Caco-2 (cell line): ENCODE measurements at regions not wholly inside any gene's neighbourhood (a gene's known extent, or its start where the extent isn't known, plus 50 kb on each side); places are given as distances from the start of the nearest gene placed in this dataset.
"Not testable (repeated sequence)": the region's sequence is repeated elsewhere in the genome, so short reads cannot be mapped to it uniquely, and the experiment has no call there.

ENCODE experiments used
- BruUV-seq: library from RNA; stranded (reverse); fragments of 400-500 nt; replicated peaks from 2 replicates; lab custom pipeline; 2021; lab: Mats Ljungman, UMichigan
- CTCF ChIA-PET: fragments of 300-600 bp; sonication (Branson Sonifier 250); formaldehyde crosslinking; loops from one replicate; lab custom pipeline; 2022; ENCODE audit warnings: antibody characterized with exemption; lab: Charles Lee
- POLR2A ChIA-PET: fragments of 300-600 bp; sonication (Branson Sonifier 250); formaldehyde crosslinking; loops from one replicate; lab custom pipeline; 2022; ENCODE audit warnings: antibody characterized with exemption; lab: Charles Lee
- DNase-seq, 2 experiments: peaks; one replicate each; pipeline versions ENCODE4 v3.0.0 to v3.0.0-alpha.2; 2020 to 2022
- H3K27me3 ChIP-seq: replicated peaks from 2 replicates; pipeline ENCODE4 v1.6.0; 2011; ENCODE audit warnings: low read length; ENCODE audit not compliant: control insufficient read depth, insufficient read depth
- H3K36me3 ChIP-seq: 2 replicates; pipeline ENCODE4 v1.5.1; 2011; ENCODE audit warnings: low read length; ENCODE audit not compliant: control insufficient read depth, insufficient read depth
- H3K4me1 ChIP-seq: fragments of 250-450 bp; sonication (Bioruptor Pico); 2 replicates; pipeline ENCODE4 v1.5.1; 2020; ENCODE audit warnings: mild to moderate bottlenecking
- H3K4me3 ChIP-seq: 2 replicates; pipeline ENCODE4 v1.5.1; 2011; ENCODE audit warnings: low read depth, mild to moderate bottlenecking, control low read depth, low read length
- H3K9me3 ChIP-seq: fragments of 250-450 bp; sonication (Bioruptor Pico); 2 replicates; pipeline ENCODE4 v1.5.1; 2020; ENCODE audit warnings: mild to moderate bottlenecking, moderate library complexity
- H3K27ac Mint-ChIP-seq: one replicate; pipeline ENCODE4 v1.8.0; 2022; ENCODE audit warnings: mixed read lengths; ENCODE audit not compliant: unreplicated experiment
- H3K27me3 Mint-ChIP-seq: one replicate; pipeline ENCODE4 v1.8.0; 2022; ENCODE audit warnings: mixed read lengths; ENCODE audit not compliant: insufficient read depth, unreplicated experiment
- H3K36me3 Mint-ChIP-seq: one replicate; pipeline ENCODE4 v1.8.0; 2022; ENCODE audit warnings: mild to moderate bottlenecking, mixed read lengths; ENCODE audit not compliant: insufficient read depth, unreplicated experiment
- H3K4me1 Mint-ChIP-seq: one replicate; pipeline ENCODE4 v1.8.0; 2022; ENCODE audit warnings: low read depth, mixed read lengths; ENCODE audit not compliant: unreplicated experiment
- H3K4me3 Mint-ChIP-seq: one replicate; pipeline ENCODE4 v1.8.0; 2022; ENCODE audit warnings: mild to moderate bottlenecking, moderate library complexity, mixed read lengths; ENCODE audit not compliant: unreplicated experiment
- H3K9me3 Mint-ChIP-seq: one replicate; pipeline ENCODE4 v1.8.0; 2022; ENCODE audit warnings: mixed read lengths; ENCODE audit not compliant: unreplicated experiment
- intact Hi-C: fragments of 100-400 bp; cut with micrococcal nuclease; formaldehyde crosslinking; loops from one replicate; pipeline ENCODE4 v1.10.0; 2022; ENCODE audit not compliant: unreplicated experiment
- TF ChIP-seq, protein P1 (sequence below), 2 experiments: fragments of 200-600 bp in 1 of 2; IDR thresholded peaks; 1 replicate in 1 of 2; 2 replicates in 1 of 2; pipeline versions ENCODE4 v1.5.1 to v1.8.0; 2011 to 2022; ENCODE audit warnings: antibody characterized with exemption in 1 of 2, control low read depth in 1 of 2, inconsistent platforms in 1 of 2, low read depth in 1 of 2, low read length in 1 of 2, mild to moderate bottlenecking in 1 of 2, moderate library complexity in 1 of 2; ENCODE audit not compliant: insufficient read depth in 1 of 2, severe bottlenecking in 1 of 2, unreplicated experiment in 1 of 2

GRCh38 chr17:62137013-62137733, 72.1 kb upstream of the MED13 start:
- H3K36me3 ChIP-seq, H3K4me3 ChIP-seq, H3K9me3 ChIP-seq, H3K36me3 Mint-ChIP-seq, H3K27me3 ChIP-seq, DNase-seq, intact Hi-C loops, H3K4me3 Mint-ChIP-seq, POLR2A ChIA-PET, H3K27me3 Mint-ChIP-seq, H3K27ac Mint-ChIP-seq, H3K9me3 Mint-ChIP-seq, BruUV-seq, CTCF ChIA-PET: not testable (repeated sequence)
- peaks cover 10% of the 10 kb centered on the region for H3K4me1 ChIP-seq
- H3K4me1 Mint-ChIP-seq, result peaks cover 11% of the 10 kb centered on the region

DNA sequence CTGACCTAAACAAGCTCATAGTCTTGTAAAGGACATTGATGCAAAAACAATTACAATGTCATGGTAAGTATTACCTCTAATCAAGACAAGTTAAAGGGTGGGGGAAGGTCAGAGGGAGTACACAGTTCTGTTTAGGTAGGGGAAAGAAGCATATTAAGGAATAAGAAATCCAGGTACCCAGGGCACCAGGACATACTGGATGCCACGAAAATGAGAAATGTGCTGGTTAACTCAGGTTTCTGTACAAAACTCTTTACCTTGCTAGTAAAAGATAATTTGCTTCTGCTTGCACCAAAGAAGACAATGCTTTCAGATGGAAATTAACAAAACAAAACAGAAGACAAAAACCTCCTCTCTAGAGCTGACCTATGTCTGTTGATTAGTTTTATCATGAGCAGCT, 70.7 kb upstream of the MED13 start:
- H3K27me3 ChIP-seq, result no peaks in the 10 kb centered on the region
- no peak overlapping the region for H3K4me3 ChIP-seq
- no peak for DNase-seq
- peaks cover 10% of the 10 kb centered on the region for H3K4me1 ChIP-seq
- H3K36me3 ChIP-seq, result no peaks in the 10 kb centered on the region
- no peaks in the 10 kb centered on the region for H3K9me3 Mint-ChIP-seq
- no peaks in the 10 kb centered on the region for H3K36me3 Mint-ChIP-seq
- no peaks in the 10 kb centered on the region for H3K9me3 ChIP-seq
- POLR2A ChIA-PET, result no interaction called here
- no peak overlapping the region for H3K27ac Mint-ChIP-seq
- no peaks in the 10 kb centered on the region for H3K27me3 Mint-ChIP-seq
- no TSS peak for BruUV-seq
- intact Hi-C loops, result no loop called here
- TF ChIP-seq, protein P1, sequence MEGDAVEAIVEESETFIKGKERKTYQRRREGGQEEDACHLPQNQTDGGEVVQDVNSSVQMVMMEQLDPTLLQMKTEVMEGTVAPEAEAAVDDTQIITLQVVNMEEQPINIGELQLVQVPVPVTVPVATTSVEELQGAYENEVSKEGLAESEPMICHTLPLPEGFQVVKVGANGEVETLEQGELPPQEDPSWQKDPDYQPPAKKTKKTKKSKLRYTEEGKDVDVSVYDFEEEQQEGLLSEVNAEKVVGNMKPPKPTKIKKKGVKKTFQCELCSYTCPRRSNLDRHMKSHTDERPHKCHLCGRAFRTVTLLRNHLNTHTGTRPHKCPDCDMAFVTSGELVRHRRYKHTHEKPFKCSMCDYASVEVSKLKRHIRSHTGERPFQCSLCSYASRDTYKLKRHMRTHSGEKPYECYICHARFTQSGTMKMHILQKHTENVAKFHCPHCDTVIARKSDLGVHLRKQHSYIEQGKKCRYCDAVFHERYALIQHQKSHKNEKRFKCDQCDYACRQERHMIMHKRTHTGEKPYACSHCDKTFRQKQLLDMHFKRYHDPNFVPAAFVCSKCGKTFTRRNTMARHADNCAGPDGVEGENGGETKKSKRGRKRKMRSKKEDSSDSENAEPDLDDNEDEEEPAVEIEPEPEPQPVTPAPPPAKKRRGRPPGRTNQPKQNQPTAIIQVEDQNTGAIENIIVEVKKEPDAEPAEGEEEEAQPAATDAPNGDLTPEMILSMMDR (IDR thresholded peaks at IDR 0.05; ENCODE audit: insufficient read depth in 1 of 2, low read depth in 1 of 2, low read length in 1 of 2, severe bottlenecking in 1 of 2, unreplicated experiment in 1 of 2), result no peak
- CTCF ChIA-PET, result no interaction called here
- peaks cover 9% of the 10 kb centered on the region for H3K4me1 Mint-ChIP-seq
- no peak overlapping the region for H3K4me3 Mint-ChIP-seq

DNA sequence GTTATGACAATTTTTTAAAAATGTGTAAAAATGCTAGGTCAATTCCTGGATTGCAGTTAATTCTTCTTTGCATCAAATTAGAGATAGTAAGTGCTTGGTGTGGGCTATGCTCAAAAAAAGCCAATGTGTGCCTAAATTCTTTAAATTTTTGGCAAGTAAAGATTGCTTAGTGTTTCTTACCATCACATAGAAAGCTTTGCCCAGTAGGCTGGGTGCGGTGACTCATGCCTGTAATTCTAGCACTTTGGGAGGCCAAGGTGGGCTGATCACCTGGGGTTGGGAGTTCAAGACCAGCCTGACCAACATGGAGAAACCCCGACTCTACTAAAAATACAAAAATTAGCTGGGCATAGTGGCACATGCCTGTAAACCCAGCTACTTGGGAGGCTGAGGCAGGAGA, 70.0 kb upstream of the MED13 start:
- H3K36me3 Mint-ChIP-seq, H3K9me3 ChIP-seq, BruUV-seq, intact Hi-C loops, H3K4me3 Mint-ChIP-seq, H3K4me3 ChIP-seq, H3K27ac Mint-ChIP-seq, H3K9me3 Mint-ChIP-seq, H3K4me1 Mint-ChIP-seq, POLR2A ChIA-PET, DNase-seq, H3K36me3 ChIP-seq, H3K27me3 ChIP-seq, H3K27me3 Mint-ChIP-seq: not testable (repeated sequence)
- CTCF ChIA-PET, result interaction anchor here (0.7 kb wide), 1 partner anchor 172 kb away, joined by 4 read pairs; no protein-coding TSS in a partner anchor
- peaks cover 10% of the 10 kb centered on the region for H3K4me1 ChIP-seq

GRCh38 chr17:62134397-62134796, 69.3 kb upstream of the MED13 start:
- no peak for DNase-seq
- BruUV-seq, result no TSS peak
- Mint-ChIP-seq H3K4me3 (no peak overlapping the region), H3K27me3 (no peaks in the 10 kb centered on the region), H3K27ac (peak overlapping the region; percentile 76), H3K9me3 (no peaks in the 10 kb centered on the region), H3K4me1 (peaks cover 5% of the 10 kb centered on the region), H3K36me3 (no peaks in the 10 kb centered on the region)
- TF ChIP-seq, protein P1 (IDR thresholded peaks at IDR 0.05; ENCODE audit: insufficient read depth in 1 of 2, low read depth in 1 of 2, low read length in 1 of 2, severe bottlenecking in 1 of 2, unreplicated experiment in 1 of 2), result no peak
- H3K9me3 ChIP-seq, result no peaks in the 10 kb centered on the region
- H3K4me1 ChIP-seq, result peaks cover 10% of the 10 kb centered on the region
- H3K27me3 ChIP-seq, result no peaks in the 10 kb centered on the region
- ChIA-PET CTCF (no interaction called here), POLR2A (interaction anchor here (0.7 kb wide), 1 partner anchor 88 kb away, joined by 3 read pairs; no protein-coding TSS in a partner anchor)
- no peak overlapping the region for H3K4me3 ChIP-seq
- no peaks in the 10 kb centered on the region for H3K36me3 ChIP-seq
- intact Hi-C loops, result no loop called here

GRCh38 chr17:62131271-62131670, 66.2 kb upstream of the MED13 start:
- H3K27me3 Mint-ChIP-seq, H3K36me3 ChIP-seq, H3K27me3 ChIP-seq, DNase-seq, H3K9me3 Mint-ChIP-seq, CTCF ChIA-PET, H3K4me3 Mint-ChIP-seq, intact Hi-C loops, H3K4me3 ChIP-seq, POLR2A ChIA-PET, H3K9me3 ChIP-seq, BruUV-seq, H3K36me3 Mint-ChIP-seq, H3K27ac Mint-ChIP-seq: not testable (repeated sequence)
- H3K4me1 Mint-ChIP-seq, result peaks cover 16% of the 10 kb centered on the region
- H3K4me1 ChIP-seq, result peaks cover 10% of the 10 kb centered on the region
